OCI-M2 (cell line): ENCODE measurements at regions not wholly inside any gene's neighbourhood (a gene's known extent, or its start where the extent isn't known, plus 50 kb on each side); places are given as distances from the start of the nearest gene placed in this dataset.
"Not testable (repeated sequence)": the region's sequence is repeated elsewhere in the genome, so short reads cannot be mapped to it uniquely, and the experiment has no call there.

ENCODE experiments used
- DNase-seq: peaks from one replicate; lab custom pipeline; 2025; ENCODE audit not compliant: unreplicated experiment; lab: John Stamatoyannopoulos, UW

DNA sequence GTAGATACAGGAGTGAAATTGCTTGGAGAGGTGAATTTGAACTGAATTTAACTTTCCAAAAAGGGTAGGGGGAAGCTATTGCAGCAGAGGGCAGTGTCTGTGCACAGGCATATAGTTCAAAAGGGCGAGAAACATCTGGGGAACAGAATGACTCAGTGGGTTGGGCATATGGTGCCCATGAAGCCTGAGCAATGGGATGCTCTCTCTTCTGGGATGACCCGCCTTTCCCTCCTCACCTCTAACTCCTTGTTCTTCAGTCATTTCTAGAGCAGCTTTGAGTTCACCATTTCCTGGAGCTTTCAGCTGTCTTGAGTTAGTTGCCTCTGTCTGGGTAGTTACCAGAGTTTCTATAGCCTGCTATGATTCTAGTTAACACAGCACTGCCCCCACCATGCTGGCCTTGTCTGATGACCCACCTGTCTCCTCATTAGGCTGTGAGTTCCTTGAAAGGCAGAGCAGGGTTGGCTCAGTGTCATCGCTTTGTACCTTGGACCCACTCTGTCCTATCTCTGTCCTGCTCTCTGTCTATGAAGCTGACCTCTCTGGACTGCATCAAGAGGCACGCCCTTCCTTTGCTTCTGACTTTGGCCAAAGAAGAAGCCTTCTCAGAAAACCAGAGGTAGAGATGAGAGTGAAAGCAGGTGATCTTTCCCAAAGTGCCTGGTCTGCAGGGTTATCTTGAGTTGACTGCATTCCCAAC is 299.6 kb upstream of the KLF4 start:
- DNase-seq: no peak

- DNase-seq: no peak
Measured at GRCh38 chr9:107786561-107786960, 297.0 kb upstream of the KLF4 start.

DNA sequence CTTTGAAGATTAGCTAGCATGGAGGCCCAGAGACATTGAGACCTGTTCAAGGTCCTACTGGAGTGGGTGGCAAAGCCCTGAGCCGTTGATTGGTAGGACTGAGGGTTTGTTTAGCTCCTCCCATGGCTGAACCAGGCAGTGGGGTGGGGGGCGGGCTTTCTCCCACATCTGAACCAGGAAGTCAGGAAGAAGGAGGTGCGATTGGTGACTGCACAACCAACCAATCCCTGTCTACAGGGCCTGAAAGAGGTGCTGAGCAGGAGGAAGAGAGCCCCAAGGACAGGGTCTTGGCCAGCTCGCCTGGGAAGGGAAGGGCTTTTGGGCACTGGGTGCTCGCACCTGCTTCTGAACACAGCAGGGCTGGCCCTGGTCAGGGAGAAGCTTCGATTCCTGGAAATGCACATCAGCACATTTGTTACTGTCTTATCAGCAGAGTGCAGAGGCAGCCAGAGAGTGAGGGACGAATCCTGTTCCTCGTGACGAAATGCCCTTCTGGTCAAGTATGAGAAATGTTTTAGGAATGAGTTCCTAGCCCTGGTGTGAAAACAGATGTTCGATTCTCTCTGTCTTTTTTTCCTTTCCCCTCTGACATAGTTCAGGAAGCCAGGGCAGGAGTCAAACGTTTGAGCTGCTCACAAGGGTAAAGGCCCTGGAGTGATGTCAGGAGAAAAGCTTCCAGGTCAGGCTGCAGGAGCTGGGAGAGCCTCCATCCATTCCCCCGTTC is 294.8 kb upstream of the KLF4 start:
- no peak for DNase-seq

- DNase-seq: no peak
Measured at GRCh38 chr9:107782789-107783188, 293.2 kb upstream of the KLF4 start.

GRCh38 chr9:107782381-107782780 is 292.8 kb upstream of the KLF4 start:
- DNase-seq: no peak

DNA sequence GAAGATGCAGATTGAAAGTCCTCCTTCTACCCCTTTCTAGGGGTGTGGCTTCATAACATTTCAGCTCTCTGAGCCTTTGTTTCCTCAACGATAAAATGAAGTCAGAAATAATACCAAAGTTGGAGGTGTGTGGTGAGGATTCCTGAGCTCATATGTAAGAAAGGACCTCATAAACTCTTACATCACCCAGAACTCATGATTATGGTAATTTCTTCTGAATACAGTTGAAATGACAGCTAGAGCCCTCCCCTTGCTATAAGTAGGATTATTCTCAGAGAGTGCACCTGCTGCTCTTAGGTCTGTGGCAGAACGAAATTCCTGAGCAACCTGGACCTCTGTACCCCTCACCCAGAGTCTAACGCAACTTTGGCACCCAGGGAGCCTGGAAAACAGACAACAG is 291.4 kb upstream of the KLF4 start:
- no peak for DNase-seq

GRCh38 chr9:107779731-107780130 is 290.2 kb upstream of the KLF4 start:
- DNase-seq: no peak

GRCh38 chr9:107778661-107779060 is 289.1 kb upstream of the KLF4 start:
- no peak for DNase-seq

DNA sequence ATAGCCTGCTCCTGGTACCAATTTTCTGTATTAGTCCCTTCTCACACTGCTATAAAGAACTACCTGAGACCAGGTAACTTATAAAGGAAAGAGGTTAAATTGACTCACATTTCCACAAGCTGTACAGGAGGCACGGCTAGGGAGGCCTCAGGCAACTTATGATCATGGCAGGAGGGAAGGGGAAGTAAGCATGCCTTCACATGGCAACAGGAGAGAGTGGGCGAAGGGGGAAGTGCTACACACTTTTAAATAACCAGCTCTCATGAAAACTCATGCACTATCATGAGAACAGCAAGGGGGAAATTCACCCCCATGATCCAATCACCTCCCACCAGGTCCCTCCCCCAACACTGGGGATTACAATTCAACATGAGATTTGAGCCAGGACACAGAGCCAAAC is 284.5 kb upstream of the KLF4 start:
- DNase-seq: not testable (repeated sequence)

- DNase-seq: no peak
Measured at GRCh38 chr9:107772988-107773387, 283.4 kb upstream of the KLF4 start.

DNA sequence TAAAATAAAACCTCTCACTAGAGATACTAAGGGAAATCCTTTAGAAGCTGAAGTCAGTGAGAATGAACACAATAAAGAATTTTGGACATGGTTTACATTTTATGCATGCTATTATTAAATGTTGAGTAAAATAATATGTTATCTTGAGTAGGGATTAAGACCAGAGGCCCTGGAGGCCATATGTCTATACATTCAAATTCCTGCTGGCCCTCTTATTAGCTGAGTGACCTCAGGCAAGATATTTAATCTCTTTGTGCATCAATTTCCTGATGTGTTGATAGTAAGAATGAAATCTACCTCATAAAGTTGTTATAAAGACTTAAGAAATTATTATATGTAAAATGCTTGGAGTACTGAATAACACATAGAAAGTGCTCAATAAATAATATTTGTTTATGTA is 281.1 kb upstream of the KLF4 start:
- no peak for DNase-seq

- DNase-seq: no peak
Measured at GRCh38 chr9:107768224-107768623, 278.7 kb upstream of the KLF4 start.

GRCh38 chr9:107767711-107768110 is 278.1 kb upstream of the KLF4 start:
- no peak for DNase-seq

DNA sequence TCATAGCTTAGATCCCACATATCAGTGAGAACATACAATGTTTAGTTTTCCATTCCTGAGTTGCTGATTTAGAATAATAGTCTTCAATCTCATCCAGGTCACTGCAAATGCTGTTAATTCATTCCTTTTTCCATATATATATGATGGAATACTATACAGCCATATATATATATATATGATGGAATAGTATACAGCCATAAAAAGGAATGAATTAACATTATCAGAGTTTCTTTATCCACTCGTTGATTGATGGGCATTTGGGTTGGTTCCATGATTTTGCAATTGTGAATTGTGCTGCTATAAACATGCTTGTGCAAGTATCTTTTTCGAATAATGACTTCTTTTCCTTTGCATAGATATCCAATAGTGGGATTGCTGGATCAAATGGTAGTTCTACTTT is 273.9 kb upstream of the KLF4 start:
- DNase-seq: not testable (repeated sequence)

GRCh38 chr9:107761307-107761706 is 271.7 kb upstream of the KLF4 start:
- no peak for DNase-seq

DNA sequence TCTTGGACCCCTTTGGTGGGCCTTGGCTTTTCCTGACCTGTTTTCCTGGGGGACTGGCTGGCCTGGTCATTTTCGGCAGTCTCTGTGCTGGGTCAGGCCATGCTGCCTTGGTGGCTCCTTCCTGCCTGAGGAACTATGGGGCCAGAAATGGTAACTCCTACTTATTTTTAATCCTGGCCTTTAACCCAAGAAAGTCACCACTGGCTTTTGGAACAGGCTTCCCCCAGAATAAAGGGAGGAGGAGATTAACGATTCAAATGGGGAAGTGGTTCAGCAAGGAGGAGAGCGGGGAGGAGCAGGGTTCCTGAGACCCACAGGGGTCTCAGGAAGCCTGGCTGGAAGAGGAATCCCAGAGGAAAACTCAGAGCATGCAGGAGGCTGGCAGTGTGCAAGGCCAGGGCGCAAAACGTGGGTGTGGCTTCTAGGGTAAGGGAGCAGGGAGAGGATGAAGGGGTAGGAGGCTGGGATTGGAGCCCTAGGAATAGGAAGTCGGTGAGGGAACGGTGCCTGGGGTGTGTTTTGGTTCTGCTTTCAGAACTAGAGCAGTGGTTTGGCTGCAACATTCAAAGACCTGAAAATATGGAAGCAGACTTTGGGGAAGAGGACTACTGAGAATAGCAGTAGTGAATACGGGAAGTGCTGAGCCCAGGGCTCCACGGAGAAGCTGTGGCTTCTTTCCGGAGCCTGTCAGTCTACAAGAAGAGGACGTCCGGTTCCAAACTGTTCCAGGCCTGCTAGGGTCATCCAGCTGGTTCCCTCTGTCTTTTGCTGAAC is 271.1 kb upstream of the KLF4 start:
- DNase-seq: no peak

GRCh38 chr9:107759823-107760166 is 270.2 kb upstream of the KLF4 start:
- DNase-seq: no peak

- no peak for DNase-seq
Measured at GRCh38 chr9:107759009-107759822, 269.6 kb upstream of the KLF4 start.

DNA sequence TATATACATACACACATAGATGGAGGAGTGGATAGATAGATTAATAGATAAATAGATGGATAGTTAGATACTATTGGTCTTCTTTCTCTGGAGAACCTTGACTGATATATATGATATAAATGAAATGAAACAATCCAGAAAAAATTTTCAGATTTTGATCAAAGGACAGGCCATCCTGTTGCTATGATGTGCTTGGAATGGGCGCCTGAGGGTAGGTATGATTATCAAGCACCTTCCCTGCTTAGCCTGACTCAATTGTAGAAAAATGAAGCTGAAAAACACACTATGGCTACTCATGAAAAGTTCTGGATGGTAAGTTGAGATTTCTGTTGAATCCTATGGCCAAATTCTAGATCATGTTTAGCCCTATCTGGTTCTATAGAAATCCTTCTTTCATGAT is 266.5 kb upstream of the KLF4 start:
- no peak for DNase-seq

DNA sequence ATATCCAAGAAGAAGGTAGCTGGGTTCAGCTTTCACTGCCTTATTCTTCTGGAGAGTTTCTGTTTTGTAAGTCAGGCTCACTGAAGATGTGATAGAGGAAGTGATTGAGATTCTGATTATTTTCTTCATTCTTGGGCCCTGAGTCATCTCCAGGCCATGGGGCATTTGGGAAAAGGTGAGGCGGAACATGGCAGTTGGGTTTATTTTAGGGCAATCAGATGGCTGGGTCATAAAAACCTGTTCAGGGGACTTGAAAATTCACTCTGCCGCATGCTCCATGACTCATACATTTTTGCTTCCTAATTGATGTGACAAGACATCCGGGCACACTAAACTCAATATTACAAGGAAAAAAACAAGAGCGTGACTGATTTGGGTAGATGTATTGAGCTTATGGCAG is 265.7 kb upstream of the KLF4 start:
- no peak for DNase-seq

DNA sequence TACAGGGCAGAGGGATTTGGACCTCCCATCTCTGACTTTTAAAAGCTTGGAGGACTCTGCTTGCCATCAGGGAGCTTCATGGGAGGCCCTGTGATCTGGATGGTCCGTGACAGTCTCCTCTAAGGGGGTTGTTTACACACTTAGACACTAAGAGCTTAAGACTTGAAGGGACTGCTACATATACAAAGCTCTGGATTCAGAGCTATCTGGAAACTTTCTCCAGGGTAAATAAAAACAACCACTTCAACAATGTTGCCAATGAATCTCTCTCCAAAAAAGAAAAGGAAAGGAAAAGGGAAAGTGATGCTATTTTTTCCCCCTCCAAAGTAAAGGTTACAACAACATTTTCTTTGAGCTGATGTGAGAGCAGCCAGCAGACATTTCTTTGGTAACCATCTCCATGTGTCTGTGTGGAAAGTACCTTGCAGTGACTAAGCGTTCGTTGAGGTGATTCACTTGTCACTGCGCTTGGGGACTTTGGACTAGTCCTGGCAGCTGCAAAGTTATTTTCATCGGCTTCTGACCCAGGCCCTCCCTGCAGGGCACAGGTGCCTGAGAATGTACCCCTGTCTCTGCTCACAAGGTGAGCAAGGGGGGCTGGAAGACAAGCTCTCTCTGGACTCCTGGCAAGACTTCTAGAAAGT is 262.1 kb upstream of the KLF4 start:
- DNase-seq: no peak
